ENCODE measurements at regions not wholly inside any gene's neighbourhood (a gene's known extent, or its start where the extent isn't known, plus 50 kb on each side); places are given as distances from the start of the nearest gene placed in this dataset.

- Histone ChIP-seq H3K9me3 (no peaks in the 10 kb centered on the region), H3K27me3 (no peaks in the 10 kb centered on the region), H3K4me3 (no peak overlapping the region), H3K27ac (no peak overlapping the region), H3K4me1 (no peaks in the 10 kb centered on the region), H3K36me3 (no peaks in the 10 kb centered on the region)
- TF ChIP-seq, protein P1, sequence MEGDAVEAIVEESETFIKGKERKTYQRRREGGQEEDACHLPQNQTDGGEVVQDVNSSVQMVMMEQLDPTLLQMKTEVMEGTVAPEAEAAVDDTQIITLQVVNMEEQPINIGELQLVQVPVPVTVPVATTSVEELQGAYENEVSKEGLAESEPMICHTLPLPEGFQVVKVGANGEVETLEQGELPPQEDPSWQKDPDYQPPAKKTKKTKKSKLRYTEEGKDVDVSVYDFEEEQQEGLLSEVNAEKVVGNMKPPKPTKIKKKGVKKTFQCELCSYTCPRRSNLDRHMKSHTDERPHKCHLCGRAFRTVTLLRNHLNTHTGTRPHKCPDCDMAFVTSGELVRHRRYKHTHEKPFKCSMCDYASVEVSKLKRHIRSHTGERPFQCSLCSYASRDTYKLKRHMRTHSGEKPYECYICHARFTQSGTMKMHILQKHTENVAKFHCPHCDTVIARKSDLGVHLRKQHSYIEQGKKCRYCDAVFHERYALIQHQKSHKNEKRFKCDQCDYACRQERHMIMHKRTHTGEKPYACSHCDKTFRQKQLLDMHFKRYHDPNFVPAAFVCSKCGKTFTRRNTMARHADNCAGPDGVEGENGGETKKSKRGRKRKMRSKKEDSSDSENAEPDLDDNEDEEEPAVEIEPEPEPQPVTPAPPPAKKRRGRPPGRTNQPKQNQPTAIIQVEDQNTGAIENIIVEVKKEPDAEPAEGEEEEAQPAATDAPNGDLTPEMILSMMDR (IDR thresholded peaks at IDR 0.05): no peak
- no peak for TF ChIP-seq POLR2A (IDR thresholded peaks at IDR 0.05)
- intact Hi-C loops (cut with DNase I; ENCODE audit: low total_unique reads): no loop called here
- no peak for DNase-seq
Measured at GRCh38 chr20:7240490-7240889, 473.0 kb downstream of the BMP2 start.

GRCh38 chr20:7248281-7249201, 481.1 kb downstream of the BMP2 start:
- no peaks in the 10 kb centered on the region for H3K36me3 ChIP-seq
- no peaks in the 10 kb centered on the region for H3K4me1 ChIP-seq
- TF ChIP-seq, protein P1 (IDR thresholded peaks at IDR 0.05): no peak
- no peak for TF ChIP-seq POLR2A (IDR thresholded peaks at IDR 0.05)
- H3K27me3 ChIP-seq: no peaks in the 10 kb centered on the region
- no peak overlapping the region for H3K27ac ChIP-seq
- intact Hi-C loops (cut with DNase I; ENCODE audit: low total_unique reads): no loop called here
- no peaks in the 10 kb centered on the region for H3K9me3 ChIP-seq
- H3K4me3 ChIP-seq: no peak overlapping the region
- DNase-seq: peak in 1 of 2 donors; percentile 18

- Histone ChIP-seq H3K27ac (no peak overlapping the region), H3K27me3 (no peaks in the 10 kb centered on the region), H3K36me3 (no peaks in the 10 kb centered on the region), H3K9me3 (no peaks in the 10 kb centered on the region), H3K4me3 (no peak overlapping the region), H3K4me1 (no peaks in the 10 kb centered on the region)
- TF ChIP-seq, protein P1 (IDR thresholded peaks at IDR 0.05): no peak
- TF ChIP-seq POLR2A (IDR thresholded peaks at IDR 0.05): no peak
- intact Hi-C loops (cut with DNase I; ENCODE audit: low total_unique reads): no loop called here
- DNase-seq: no peak
Measured at GRCh38 chr20:7250337-7250736, 482.9 kb downstream of the BMP2 start.

DNA sequence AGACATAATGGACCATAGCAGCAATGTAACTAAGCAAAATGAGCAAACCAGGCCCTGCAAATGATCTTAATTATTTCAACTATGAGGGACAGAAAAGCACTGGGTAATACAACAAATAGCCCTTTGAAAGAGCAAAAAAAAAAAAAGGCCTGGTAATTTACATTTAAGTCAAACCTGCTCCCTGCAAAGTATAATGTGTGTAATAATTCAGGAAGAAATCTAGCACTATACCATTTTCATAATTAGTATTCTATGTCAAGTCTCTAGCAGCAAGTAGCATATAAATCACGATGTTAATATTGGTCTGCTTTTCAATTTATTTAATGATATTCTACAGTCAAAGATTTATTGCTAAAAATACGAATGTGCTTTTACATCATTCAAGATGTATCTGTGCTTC, 489.6 kb downstream of the BMP2 start:
- H3K36me3 ChIP-seq: no peaks in the 10 kb centered on the region
- DNase-seq: no peak
- no peak overlapping the region for H3K4me3 ChIP-seq
- no peak overlapping the region for H3K27ac ChIP-seq
- no peaks in the 10 kb centered on the region for H3K27me3 ChIP-seq
- no peaks in the 10 kb centered on the region for H3K9me3 ChIP-seq
- H3K4me1 ChIP-seq: no peaks in the 10 kb centered on the region
- TF ChIP-seq, protein P1 (IDR thresholded peaks at IDR 0.05): no peak
- no peak for TF ChIP-seq POLR2A (IDR thresholded peaks at IDR 0.05)
- intact Hi-C loops (cut with DNase I; ENCODE audit: low total_unique reads): no loop called here

DNA sequence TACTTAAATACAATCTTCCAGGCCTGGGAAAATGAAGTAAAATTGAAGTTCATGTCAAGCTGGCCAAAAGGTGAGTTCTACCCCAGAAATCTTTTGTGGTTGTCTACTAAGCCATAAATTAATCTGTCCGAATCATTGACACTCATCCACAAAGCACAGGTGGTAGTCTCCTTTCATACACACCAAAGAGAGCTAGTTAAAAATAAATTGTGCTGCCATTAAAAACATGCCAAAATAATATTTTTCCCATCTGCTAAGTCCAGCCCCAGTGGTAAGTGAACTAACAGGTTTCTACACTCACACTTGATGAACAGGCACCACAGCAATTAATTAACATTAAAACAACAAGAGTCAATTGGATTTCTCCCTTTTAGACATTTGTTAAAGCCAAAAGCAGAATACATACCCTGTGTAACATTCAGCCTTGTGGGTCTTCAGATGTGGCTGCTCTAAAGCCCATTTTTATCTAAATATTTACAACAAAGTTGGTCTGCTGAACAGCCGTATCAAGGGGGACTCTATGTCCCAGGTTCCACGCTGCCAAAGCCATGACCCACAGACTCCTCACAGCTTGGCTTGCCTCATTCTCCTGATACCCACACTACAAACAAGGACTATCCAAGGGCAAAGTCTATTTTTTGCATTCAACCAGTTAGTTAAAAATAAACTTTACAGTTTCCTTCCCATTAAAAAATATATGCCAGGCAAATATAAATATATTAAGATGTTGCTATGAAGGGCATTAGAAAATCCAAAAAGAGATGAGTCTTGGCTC, 490.4 kb downstream of the BMP2 start:
- Histone ChIP-seq H3K4me3 (no peak overlapping the region), H3K27me3 (no peaks in the 10 kb centered on the region), H3K4me1 (no peaks in the 10 kb centered on the region), H3K9me3 (no peaks in the 10 kb centered on the region), H3K36me3 (no peaks in the 10 kb centered on the region), H3K27ac (no peak overlapping the region)
- intact Hi-C loops (cut with DNase I; ENCODE audit: low total_unique reads): no loop called here
- no peak for DNase-seq
- TF ChIP-seq POLR2A (IDR thresholded peaks at IDR 0.05): no peak
- TF ChIP-seq, protein P1 (IDR thresholded peaks at IDR 0.05): no peak

Data from uterus (tissue), 3 donors.